H1 (cell line): ENCODE measurements at regions not wholly inside any gene's neighbourhood (a gene's known extent, or its start where the extent isn't known, plus 50 kb on each side); places are given as distances from the start of the nearest gene placed in this dataset.

ENCODE experiments used
- CTCF ChIA-PET: fragments of 300-600 bp; sonication (Branson Sonifier 250); formaldehyde crosslinking; loops from one replicate; lab custom pipeline; 2021; ENCODE audit not compliant: partially characterized antibody; lab: Charles Lee
- POLR2A ChIA-PET: fragments of 300-600 bp; sonication (Branson Sonifier 250); formaldehyde crosslinking; loops from one replicate; lab custom pipeline; 2021; ENCODE audit warnings: inconsistent platforms; ENCODE audit not compliant: partially characterized antibody; lab: Charles Lee
- DNase-seq, 2 experiments: peaks; one replicate each; pipeline versions ENCODE4 v3.0.0 to v3.0.0-alpha.2; 2010 to 2022; ENCODE audit warnings: low spot score in 2 of 2, low read depth in 1 of 2, mixed read lengths in 1 of 2
- FAIRE-seq: peaks from 2 replicates; lab custom pipeline; 2011; peaks lifted over from hg19 to GRCh38; lab: Jason Lieb, UNC
- H2AFZ ChIP-seq: 2 replicates; pipeline ENCODE4 v1.8.1; 2012; ENCODE audit warnings: low read length, inconsistent platforms
- H2AK5ac ChIP-seq: 2 replicates; pipeline ENCODE4 v1.6.1; 2013; ENCODE audit warnings: low read depth, low read length
- H2BK120ac ChIP-seq: replicated peaks from 2 replicates; pipeline ENCODE3; 2013; ENCODE audit warnings: low read depth, low read length, inconsistent platforms
- H2BK12ac ChIP-seq: 2 replicates; pipeline ENCODE4 v1.6.1; 2013; ENCODE audit warnings: low read depth, low read length
- H2BK15ac ChIP-seq: 2 replicates; pipeline ENCODE4 v1.6.1; 2013; ENCODE audit warnings: low read length
- H2BK20ac ChIP-seq: 2 replicates; pipeline ENCODE4 v1.6.1; 2013; ENCODE audit warnings: low read length
- H2BK5ac ChIP-seq: 2 replicates; pipeline ENCODE4 v1.6.1; 2013; ENCODE audit warnings: low read depth, low read length
- H3K14ac ChIP-seq: 2 replicates; pipeline ENCODE4 v1.6.1; 2013; ENCODE audit warnings: inconsistent platforms; ENCODE audit not compliant: insufficient read length
- H3K18ac ChIP-seq: 2 replicates; pipeline ENCODE4 v1.6.1; 2013; ENCODE audit warnings: low read length; ENCODE audit errors: extremely low read depth
- H3K23ac ChIP-seq: 2 replicates; pipeline ENCODE4 v1.6.1; 2013; ENCODE audit warnings: inconsistent platforms; ENCODE audit not compliant: insufficient read length
- H3K23me2 ChIP-seq: 2 replicates; pipeline ENCODE4 v1.6.1; 2013; ENCODE audit warnings: low read depth, low read length
- H3K27ac ChIP-seq: 2 replicates; pipeline ENCODE4 v1.6.1; 2011; ENCODE audit warnings: low read depth, low read length, inconsistent platforms
- H3K27me3 ChIP-seq, 4 experiments: replicated peaks in 1 of 4; 1 replicate in 1 of 4; 2 replicates in 3 of 4; pipeline versions ENCODE4 v1.6.1 to v1.8.1; 2011 to 2013; ENCODE audit warnings: low read length in 3 of 4, mild to moderate bottlenecking in 3 of 4, inconsistent platforms in 2 of 4, mixed read lengths in 2 of 4, moderate library complexity in 1 of 4; ENCODE audit not compliant: control insufficient read depth in 3 of 4, insufficient read depth in 3 of 4; ENCODE audit errors: extremely low read depth in 1 of 4
- H3K36me3 ChIP-seq, 4 experiments: 2 replicates each; pipeline versions ENCODE4 v1.6.1 to v1.8.1; 2011 to 2013; ENCODE audit warnings: mild to moderate bottlenecking in 4 of 4, low read length in 3 of 4, moderate library complexity in 2 of 4, control low read depth in 1 of 4, inconsistent platforms in 1 of 4; ENCODE audit not compliant: insufficient read depth in 4 of 4, control insufficient read depth in 2 of 4
- H3K4ac ChIP-seq: replicated peaks from 2 replicates; pipeline ENCODE3; 2013; ENCODE audit warnings: low read length, low read depth, mixed read lengths, inconsistent platforms; ENCODE audit not compliant: insufficient read length
- H3K4me1 ChIP-seq, 4 experiments: replicated peaks in 1 of 4; 1 replicate in 1 of 4; 2 replicates in 3 of 4; pipeline versions ENCODE4 v1.6.1 to v1.8.1; 2011 to 2013; ENCODE audit warnings: low read length in 3 of 4, inconsistent platforms in 2 of 4, mixed read lengths in 1 of 4; ENCODE audit not compliant: insufficient read depth in 4 of 4, control insufficient read depth in 3 of 4
- H3K4me2 ChIP-seq, 2 experiments: 2 replicates each; pipeline versions ENCODE4 v1.6.1 to v1.8.1; 2011 to 2013; ENCODE audit warnings: low read depth in 2 of 2, low read length in 2 of 2, control low read depth in 1 of 2, inconsistent platforms in 1 of 2, mild to moderate bottlenecking in 1 of 2; ENCODE audit not compliant: insufficient read depth in 1 of 2
- H3K4me3 ChIP-seq, 4 experiments: fragments of 200-600, 300-600 bp in 1 of 4; sonication (generic), shearing (Covaris generic), sonication (Bioruptor Twin) in 1 of 4; 2 replicates each; pipeline versions ENCODE4 v1.5.1 to v1.8.1; 2011 to 2016; ENCODE audit warnings: low read length in 4 of 4, low read depth in 3 of 4, control low read depth in 2 of 4, inconsistent platforms in 2 of 4, mild to moderate bottlenecking in 2 of 4, mixed read lengths in 1 of 4, moderate library complexity in 1 of 4; ENCODE audit not compliant: insufficient read depth in 2 of 4; ENCODE audit errors: extremely low read depth in 1 of 4
- H3K56ac ChIP-seq: replicated peaks from 2 replicates; pipeline ENCODE3; 2013; ENCODE audit warnings: low read depth, mild to moderate bottlenecking, mixed read lengths, low read length, inconsistent platforms; ENCODE audit not compliant: insufficient read length
- H3K79me1 ChIP-seq: 2 replicates; pipeline ENCODE4 v1.6.1; 2013; ENCODE audit warnings: low read depth, low read length, control low read depth
- H3K79me2 ChIP-seq, 2 experiments: 2 replicates each; pipeline versions ENCODE4 v1.6.1 to v1.8.1; 2012 to 2013; ENCODE audit warnings: low read length in 2 of 2, mild to moderate bottlenecking in 2 of 2, inconsistent platforms in 1 of 2; ENCODE audit not compliant: insufficient read depth in 2 of 2, control insufficient read depth in 1 of 2
- H3K9ac ChIP-seq, 4 experiments: replicated peaks in 1 of 4; 1 replicate in 1 of 4; 2 replicates in 3 of 4; pipeline versions ENCODE4 v1.6.1 to v1.8.1; 2011 to 2013; ENCODE audit warnings: low read depth in 3 of 4, low read length in 3 of 4, control low read depth in 2 of 4, mild to moderate bottlenecking in 2 of 4, moderate library complexity in 2 of 4, inconsistent platforms in 1 of 4; ENCODE audit errors: extremely low read depth in 1 of 4
- H3K9me3 ChIP-seq, 2 experiments: 2 replicates each; pipeline versions ENCODE4 v1.6.1 to v1.8.1; 2012 to 2013; ENCODE audit warnings: mild to moderate bottlenecking in 2 of 2, moderate library complexity in 2 of 2, control low read depth in 1 of 2, inconsistent platforms in 1 of 2, low read depth in 1 of 2, low read length in 1 of 2, mixed read lengths in 1 of 2; ENCODE audit not compliant: insufficient read depth in 2 of 2
- H4K20me1 ChIP-seq, 2 experiments: replicated peaks in 1 of 2; 2 replicates each; pipeline versions ENCODE3 to v1.8.1; 2011 to 2013; ENCODE audit warnings: inconsistent platforms in 2 of 2, low read length in 2 of 2, mild to moderate bottlenecking in 1 of 2; ENCODE audit not compliant: insufficient read depth in 2 of 2, control insufficient read depth in 1 of 2
- H4K5ac ChIP-seq: 2 replicates; pipeline ENCODE4 v1.6.1; 2013; ENCODE audit warnings: low read length, low read depth, mixed read lengths, inconsistent platforms; ENCODE audit not compliant: insufficient read length
- H4K8ac ChIP-seq: 2 replicates; pipeline ENCODE4 v1.8.0; 2013; ENCODE audit warnings: mild to moderate bottlenecking, moderate library complexity, low read length, inconsistent platforms; ENCODE audit not compliant: insufficient read depth; ENCODE audit errors: extremely low read depth
- H4K91ac ChIP-seq: replicated peaks from 2 replicates; pipeline ENCODE3; 2013; ENCODE audit warnings: low read length, mixed read lengths, inconsistent platforms; ENCODE audit not compliant: insufficient read length
- CBX8 ChIP-seq: fragments of 300-800, 300-1000 bp; sonication (generic); IDR thresholded peaks from 2 replicates; pipeline ENCODE4 v1.7.1; 2016; ENCODE audit warnings: low read depth, low read length, borderline replicate concordance
- CHD2 ChIP-seq: IDR thresholded peaks from 2 replicates; pipeline ENCODE4 v1.6.1; 2012; ENCODE audit warnings: low read length, improper control_type of control experiment
- JUN ChIP-seq: IDR thresholded peaks from 2 replicates; pipeline ENCODE4 v1.6.1; 2011; ENCODE audit warnings: low read depth, mild to moderate bottlenecking, improper control_type of control experiment, low read length
- KDM4A ChIP-seq: IDR thresholded peaks from one replicate; pipeline ENCODE4 v1.7.1; 2012; ENCODE audit warnings: low read depth, mild to moderate bottlenecking, moderate library complexity, low read length, inconsistent platforms; ENCODE audit not compliant: severe bottlenecking
- RAD21 ChIP-seq, 2 experiments: IDR thresholded peaks in 1 of 2; conservative IDR thresholded peaks in 1 of 2; 2 replicates each; pipeline ENCODE4 v1.6.1; 2011; ENCODE audit warnings: low read depth in 2 of 2, low read length in 2 of 2, improper control_type of control experiment in 1 of 2, inconsistent platforms in 1 of 2, mild to moderate bottlenecking in 1 of 2, moderate library complexity in 1 of 2
- RXRA ChIP-seq: IDR thresholded peaks from 2 replicates; pipeline ENCODE4 v1.6.1; 2011; ENCODE audit warnings: low read depth, mild to moderate bottlenecking, low read length, moderate library complexity; ENCODE audit not compliant: insufficient read depth
- SP1 ChIP-seq: IDR thresholded peaks from 2 replicates; pipeline ENCODE4 v1.6.1; 2011; ENCODE audit warnings: low read depth, low read length
- SUZ12 ChIP-seq: fragments of 200-600 bp; sonication (generic); IDR thresholded peaks from 2 replicates; pipeline ENCODE4 v1.6.1; 2012; ENCODE audit warnings: mild to moderate bottlenecking, inconsistent platforms, low read length, moderate library complexity, mixed read lengths
- TEAD4 ChIP-seq: IDR thresholded peaks from 2 replicates; pipeline ENCODE4 v1.6.1; 2012; ENCODE audit warnings: low read depth, low read length, inconsistent platforms, mixed read lengths
- USF2 ChIP-seq: IDR thresholded peaks from 2 replicates; pipeline ENCODE4 v1.6.1; 2011; ENCODE audit warnings: low read length, improper control_type of control experiment
- ZNF274 ChIP-seq: IDR thresholded peaks from 2 replicates; pipeline ENCODE4 v1.7.0; 2012; ENCODE audit warnings: low read length, borderline replicate concordance; ENCODE audit errors: extremely low read depth
- WGBS, 2 experiments: shearing (Covaris generic) in 1 of 2; methylation state at CpG; one replicate each; pipeline versions ENCODE4 v1.1.6 to v1.1.7; 2013 to 2015; ENCODE audit warnings: low lambda C conversion rate in 2 of 2, mixed read lengths in 2 of 2, inconsistent platforms in 1 of 2, low coverage in 1 of 2, missing lambda C conversion rate in 1 of 2; ENCODE audit not compliant: insufficient replicate concordance in 2 of 2, insufficient coverage in 1 of 2, insufficient read length in 1 of 2; ENCODE audit errors: extremely low coverage in 1 of 2, missing lambda C conversion rate in 1 of 2; 5-methylcytosine and 5-hydroxymethylcytosine counted together

GRCh38 chr18:1663879-1664705 lies 759.4 kb downstream of the ADCYAP1 start:
- Histone ChIP-seq H3K4ac (no peak overlapping the region), H4K20me1 (no peaks in the 10 kb centered on the region), H4K8ac (no peak overlapping the region), H3K79me2 (no peaks in the 10 kb centered on the region), H3K27me3 (no peaks in the 10 kb centered on the region), H3K23ac (no peak overlapping the region), H2AK5ac (no peak overlapping the region), H2BK5ac (no peak overlapping the region), H3K14ac (no peak overlapping the region), H3K9ac (no peak overlapping the region), H3K36me3 (no peaks in the 10 kb centered on the region), H3K23me2 (no peaks in the 10 kb centered on the region; the same call in 1 of the 2 replicates), H3K4me3 (no peak overlapping the region), H3K56ac (no peak overlapping the region), H2BK15ac (no peak overlapping the region), H3K27ac (no peak overlapping the region), H4K91ac (no peak overlapping the region), H2BK20ac (no peak overlapping the region), H3K18ac (no peak overlapping the region), H3K9me3 (no peaks in the 10 kb centered on the region), H2BK12ac (no peak overlapping the region), H4K5ac (no peak overlapping the region), H3K79me1 (no peaks in the 10 kb centered on the region), H2AFZ (peak overlapping the region; percentile 70), H2BK120ac (no peak overlapping the region), H3K4me2 (no peak overlapping the region), H3K4me1 (no peaks in the 10 kb centered on the region)
- FAIRE-seq (peak; percentile 82), DNase-seq (peak; percentile 41 to 91)
- 54% methylated on average over 12 of the region's 12 CpGs; no CpG with 5 or more reads in 1 of the 2 experiments for WGBS, 2 experiments
- CTCF ChIA-PET: interaction anchor here (0.6 to 1.9 kb wide), 42 partner anchors 8 to 800 kb away, joined by 3 to 20 read pairs (median 4); no protein-coding TSS in a partner anchor
- POLR2A ChIA-PET: no interaction called here
- TF ChIP-seq RXRA (no peak), SUZ12 (no peak), JUN (no peak), USF2 (no peak), TEAD4 (no peak), SP1 (no peak), CBX8 (no peak), ZNF274 (no peak), RAD21 (IDR thresholded peaks at IDR 0.05 in 1 of 2, conservative IDR thresholded peaks at IDR 0.05 in 1 of 2; ENCODE audit: low read depth in 2 of 2, low read length in 2 of 2) (peak; percentile 82 to 85), CHD2 (no peak), KDM4A (no peak)
